Liver (tissue), 8 donors: ENCODE measurements at regions not wholly inside any gene's neighbourhood (a gene's known extent, or its start where the extent isn't known, plus 50 kb on each side); places are given as distances from the start of the nearest gene placed in this dataset.

Experiments
- DNase-seq: peaks from one replicate; pipeline ENCODE4 v3.0.0-alpha.2; 2017; ENCODE audit warnings: low spot score
- H3K27ac ChIP-seq, 2 donors: one replicate each; pipeline ENCODE4 v1.7.0; 2013; ENCODE audit warnings: inconsistent platforms in 2 of 2, low read length in 2 of 2, control low read depth in 1 of 2, low read depth in 1 of 2, mild to moderate bottlenecking in 1 of 2
- H3K27me3 ChIP-seq, 4 donors: one replicate each; pipeline versions ENCODE4 v1.6.1 to v1.7.0; 2013; ENCODE audit warnings: low read length in 3 of 4, inconsistent platforms in 1 of 4, mild to moderate bottlenecking in 1 of 4, moderate library complexity in 1 of 4; ENCODE audit not compliant: control insufficient read depth in 4 of 4, insufficient read depth in 4 of 4
- H3K36me3 ChIP-seq, 4 donors: one replicate each; pipeline versions ENCODE4 v1.6.1 to v1.7.0; 2013; ENCODE audit warnings: low read length in 3 of 4, mild to moderate bottlenecking in 3 of 4, low read depth in 1 of 4, moderate library complexity in 1 of 4; ENCODE audit not compliant: control insufficient read depth in 4 of 4, insufficient read depth in 3 of 4
- H3K4me1 ChIP-seq, 4 donors: one replicate each; pipeline versions ENCODE4 v1.6.1 to v1.7.0; 2013; ENCODE audit warnings: low read length in 3 of 4, mild to moderate bottlenecking in 3 of 4, moderate library complexity in 1 of 4; ENCODE audit not compliant: control insufficient read depth in 4 of 4, insufficient read depth in 4 of 4
- H3K4me3 ChIP-seq, 3 donors: one replicate each; pipeline versions ENCODE4 v1.6.1 to v1.7.0; 2013; ENCODE audit warnings: low read length in 3 of 3, control low read depth in 1 of 3, low read depth in 1 of 3, mild to moderate bottlenecking in 1 of 3
- H3K9ac ChIP-seq, 2 donors: one replicate each; pipeline ENCODE4 v1.7.0; 2013; ENCODE audit warnings: low read length in 2 of 2, mild to moderate bottlenecking in 2 of 2, moderate library complexity in 2 of 2, control low read depth in 1 of 2, low read depth in 1 of 2
- H3K9me3 ChIP-seq, 4 donors: one replicate each; pipeline versions ENCODE4 v1.6.1 to v1.7.0; 2013; ENCODE audit warnings: low read length in 3 of 4; ENCODE audit not compliant: control insufficient read depth in 4 of 4
- ATF3 ChIP-seq: IDR thresholded peaks from 2 replicates; pipeline ENCODE4 v1.6.1; 2016; ENCODE audit warnings: antibody characterized with exemption
- CTCF ChIP-seq: fragments of 150-350 bp; IDR thresholded peaks from 2 replicates; pipeline ENCODE4 v1.5.1; 2017; ENCODE audit warnings: improper control_type of control experiment, low read depth, low read length; ENCODE audit not compliant: missing input control
- EGR1 ChIP-seq, 2 donors: IDR thresholded peaks; 2 replicates each; pipeline ENCODE4 v1.6.1; 2016 to 2018; ENCODE audit warnings: antibody characterized with exemption in 2 of 2, low read depth in 2 of 2
- FOXA1 ChIP-seq: IDR thresholded peaks from 2 replicates; pipeline ENCODE4 v1.6.1; 2016; ENCODE audit warnings: antibody characterized with exemption
- FOXA2 ChIP-seq: IDR thresholded peaks from 2 replicates; pipeline ENCODE4 v1.6.1; 2016; ENCODE audit warnings: antibody characterized with exemption
- GABPA ChIP-seq, 2 donors: IDR thresholded peaks in 1 of 2; conservative IDR thresholded peaks in 1 of 2; 2 replicates each; pipeline ENCODE4 v1.6.1; 2016; ENCODE audit warnings: antibody characterized with exemption in 2 of 2, mild to moderate bottlenecking in 1 of 2, moderate library complexity in 1 of 2
- HNF4A ChIP-seq, 2 donors: conservative IDR thresholded peaks; 2 replicates each; pipeline ENCODE4 v1.6.1; 2016; ENCODE audit warnings: antibody characterized with exemption in 2 of 2, mild to moderate bottlenecking in 2 of 2
- HNF4G ChIP-seq: IDR thresholded peaks from 2 replicates; pipeline ENCODE4 v1.6.1; 2016; ENCODE audit warnings: antibody characterized with exemption
- JUND ChIP-seq, 2 donors: IDR thresholded peaks; 2 replicates each; pipeline ENCODE4 v1.6.1; 2016; ENCODE audit warnings: antibody characterized with exemption in 2 of 2
- MAX ChIP-seq: IDR thresholded peaks from 2 replicates; pipeline ENCODE4 v1.6.1; 2016; ENCODE audit warnings: antibody characterized with exemption
- NR2F2 ChIP-seq: IDR thresholded peaks from 2 replicates; pipeline ENCODE4 v1.6.1; 2016; ENCODE audit warnings: antibody characterized with exemption
- RAD21 ChIP-seq, 2 donors: IDR thresholded peaks; 2 replicates each; pipeline ENCODE4 v1.6.1; 2016; ENCODE audit warnings: antibody characterized with exemption in 2 of 2, mild to moderate bottlenecking in 2 of 2
- REST ChIP-seq: IDR thresholded peaks from 2 replicates; pipeline ENCODE4 v1.6.1; 2016; ENCODE audit warnings: antibody characterized with exemption, mild to moderate bottlenecking
- RXRA ChIP-seq, 2 donors: IDR thresholded peaks; 2 replicates each; pipeline ENCODE4 v1.6.1; 2017 to 2018; ENCODE audit warnings: antibody characterized with exemption in 2 of 2, mild to moderate bottlenecking in 1 of 2
- SP1 ChIP-seq: IDR thresholded peaks from 2 replicates; pipeline ENCODE4 v1.6.1; 2018; ENCODE audit warnings: antibody characterized with exemption, mild to moderate bottlenecking
- TAF1 ChIP-seq: conservative IDR thresholded peaks from 2 replicates; pipeline ENCODE4 v1.6.1; 2016; ENCODE audit warnings: antibody characterized with exemption, mild to moderate bottlenecking
- YY1 ChIP-seq: IDR thresholded peaks from 2 replicates; pipeline ENCODE4 v1.6.1; 2016; ENCODE audit warnings: antibody characterized with exemption, mild to moderate bottlenecking
- ZBTB33 ChIP-seq: IDR thresholded peaks from 2 replicates; pipeline ENCODE4 v1.6.1; 2016; ENCODE audit warnings: antibody characterized with exemption
- WGBS: extraction: QIAGEN DNeasy Blood & Tissue Kit; methylation state at CpG from one replicate; pipeline ENCODE4 v1.1.7; 2013; 5-methylcytosine and 5-hydroxymethylcytosine counted together
- donor health status: healthy.
- donor health status: healthy.
- donor health status: healthy.
- donor health status: healthy.
- donor health status: healthy.

- Histone ChIP-seq H3K4me3 (no peak overlapping the region), H3K27me3 (no peaks in the 10 kb centered on the region), H3K27ac (no peak overlapping the region), H3K9me3 (no peaks in the 10 kb centered on the region), H3K36me3 (no peaks in the 10 kb centered on the region), H3K4me1 (no peaks in the 10 kb centered on the region), H3K9ac (no peak overlapping the region)
- no peak for TF ChIP-seq HNF4A (conservative IDR thresholded peaks at IDR 0.05)
- no peak for TF ChIP-seq NR2F2
- no peak for TF ChIP-seq CTCF
- no peak for TF ChIP-seq FOXA2
- no peak for TF ChIP-seq TAF1
- TF ChIP-seq ATF3 = no peak
- no peak for TF ChIP-seq REST
- no peak for TF ChIP-seq JUND (IDR thresholded peaks at IDR 0.05)
- TF ChIP-seq RXRA (IDR thresholded peaks at IDR 0.05) = no peak
- no peak for TF ChIP-seq RAD21 (IDR thresholded peaks at IDR 0.05)
- 93% methylated on average over 2 of the region's 2 CpGs for WGBS
- no peak for DNase-seq
Observed at GRCh38 chr7:138278601-138279000, 181.5 kb upstream of the TRIM24 start.

- no peak overlapping the region for H3K27ac ChIP-seq
- TF ChIP-seq HNF4A (conservative IDR thresholded peaks at IDR 0.05) = no peak
- TF ChIP-seq ATF3 = no peak
- TF ChIP-seq NR2F2 = no peak
- no peak for TF ChIP-seq FOXA1
- TF ChIP-seq ZBTB33 = no peak
- TF ChIP-seq YY1 = no peak
- TF ChIP-seq FOXA2 = no peak
- no peak for TF ChIP-seq MAX
- TF ChIP-seq HNF4G = no peak
- no peak for TF ChIP-seq SP1
- TF ChIP-seq REST = no peak
- TF ChIP-seq JUND (IDR thresholded peaks at IDR 0.05) = no peak
- no peak for TF ChIP-seq RXRA (IDR thresholded peaks at IDR 0.05)
- TF ChIP-seq CTCF = no peak
- TF ChIP-seq EGR1 (IDR thresholded peaks at IDR 0.05; ENCODE audit: low read depth in 2 of 2) = no peak
- TF ChIP-seq GABPA (IDR thresholded peaks at IDR 0.05 in 1 of 2, conservative IDR thresholded peaks at IDR 0.05 in 1 of 2) = no peak
- no peak for TF ChIP-seq RAD21 (IDR thresholded peaks at IDR 0.05)
- no peaks in the 10 kb centered on the region for H3K4me1 ChIP-seq
- no peak overlapping the region for H3K4me3 ChIP-seq
- WGBS = 93% methylated on average over 5 of the region's 5 CpGs
- no peak for DNase-seq
- H3K9ac ChIP-seq = no peak overlapping the region
- no peaks in the 10 kb centered on the region for H3K36me3 ChIP-seq
- H3K9me3 ChIP-seq = no peaks in the 10 kb centered on the region
- no peaks in the 10 kb centered on the region for H3K27me3 ChIP-seq
Observed at GRCh38 chr7:138282997-138283396, 177.1 kb upstream of the TRIM24 start.
